ENCODE measurements at regions not wholly inside any gene's neighbourhood (a gene's known extent, or its start where the extent isn't known, plus 50 kb on each side); places are given as distances from the start of the nearest gene placed in this dataset.
"Not testable (repeated sequence)": the region's sequence is repeated elsewhere in the genome, so short reads cannot be mapped to it uniquely, and the experiment has no call there.

GRCh38 chr1:105459759-105460158 lies 1596.7 kb upstream of the PRMT6 start:
- DNase-seq, result no peak

DNA sequence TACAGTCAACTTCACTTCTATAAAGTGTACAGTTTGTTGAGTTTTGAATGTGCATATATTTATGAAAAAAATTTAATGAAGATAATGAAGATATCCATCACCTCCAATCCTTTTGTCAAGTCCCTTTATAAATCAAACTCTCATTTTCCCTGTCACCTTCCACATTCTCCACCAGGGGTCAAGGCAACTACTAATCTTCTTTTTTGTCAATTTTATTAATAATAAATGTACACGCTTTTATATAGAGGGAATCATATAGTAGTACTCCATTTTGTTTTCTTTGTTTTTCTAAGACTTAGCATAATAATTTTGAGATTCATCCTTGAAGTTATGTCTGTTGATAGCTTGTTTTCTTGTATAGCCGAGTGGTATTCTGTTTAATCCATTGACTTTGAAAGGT lies 1594.2 kb upstream of the PRMT6 start:
- DNase-seq, result no peak

DNA sequence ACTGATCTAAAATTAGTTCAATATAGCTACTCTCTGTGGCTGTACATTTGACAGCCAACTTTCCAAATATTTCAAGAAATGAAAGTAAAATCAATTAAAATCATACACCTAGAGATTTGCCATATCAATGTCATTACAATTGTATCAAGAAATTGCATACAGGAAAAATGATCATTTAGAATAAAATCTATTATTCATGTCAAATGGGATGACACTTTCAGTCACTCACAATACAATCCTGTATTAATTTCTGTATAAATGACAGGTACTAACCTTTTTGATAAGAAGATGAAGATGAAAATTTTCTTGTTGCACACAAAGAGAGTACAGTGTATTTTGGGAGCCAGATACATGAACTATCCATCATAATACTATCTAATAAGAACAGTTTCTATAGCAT lies 1588.9 kb upstream of the PRMT6 start:
- no peak for DNase-seq

- DNase-seq, result not testable (repeated sequence)
Observed at GRCh38 chr1:105470541-105470940, 1585.9 kb upstream of the PRMT6 start.

- DNase-seq, result no peak
Observed at GRCh38 chr1:105483436-105483835, 1573.0 kb upstream of the PRMT6 start.

- peak; percentile 5 for DNase-seq
Observed at GRCh38 chr1:105485207-105485606, 1571.3 kb upstream of the PRMT6 start.

GRCh38 chr1:105492921-105493320 lies 1563.6 kb upstream of the PRMT6 start:
- DNase-seq, result no peak

DNA sequence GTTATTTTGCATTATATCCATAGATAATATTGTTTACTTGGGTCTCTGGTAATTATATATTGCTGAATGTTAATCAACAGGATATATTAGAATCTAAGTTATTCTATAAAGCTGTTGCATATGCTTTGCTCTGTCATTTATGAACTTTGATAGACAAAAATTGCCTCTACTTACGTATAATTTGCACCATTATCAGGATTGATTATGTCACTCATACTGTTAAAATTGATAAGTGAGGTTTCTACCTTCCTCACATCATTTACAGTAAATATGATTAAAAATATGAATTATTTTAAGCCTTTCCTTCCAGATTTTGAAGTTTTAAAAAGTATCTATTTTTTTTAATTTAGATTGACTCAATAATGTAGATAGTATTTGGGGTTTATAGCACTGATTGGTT lies 1540.4 kb upstream of the PRMT6 start:
- no peak for DNase-seq

- no peak for DNase-seq
Observed at GRCh38 chr1:105533996-105534395, 1522.5 kb upstream of the PRMT6 start.

DNA sequence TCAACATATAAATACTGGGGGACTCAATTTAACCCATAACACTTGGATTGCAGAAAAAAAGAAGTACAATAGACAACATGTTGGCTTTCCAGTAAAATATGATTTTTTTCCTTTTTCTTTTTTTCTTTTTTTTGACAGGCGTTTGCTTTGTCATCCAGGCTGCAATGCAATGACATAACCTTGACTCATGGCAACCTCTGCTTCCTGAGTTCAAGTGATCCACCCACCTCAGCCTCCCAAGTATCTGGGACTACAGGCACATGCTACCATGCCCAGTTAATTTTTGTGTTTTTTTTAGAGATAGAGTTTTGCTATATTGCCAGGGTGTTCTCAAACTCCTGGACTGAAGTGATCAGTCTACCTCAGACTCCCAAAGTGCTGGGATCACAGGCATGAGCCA lies 1512.0 kb upstream of the PRMT6 start:
- peak; percentile 2 for DNase-seq

- no peak for DNase-seq
Observed at GRCh38 chr1:105556266-105556665, 1500.2 kb upstream of the PRMT6 start.

DNA sequence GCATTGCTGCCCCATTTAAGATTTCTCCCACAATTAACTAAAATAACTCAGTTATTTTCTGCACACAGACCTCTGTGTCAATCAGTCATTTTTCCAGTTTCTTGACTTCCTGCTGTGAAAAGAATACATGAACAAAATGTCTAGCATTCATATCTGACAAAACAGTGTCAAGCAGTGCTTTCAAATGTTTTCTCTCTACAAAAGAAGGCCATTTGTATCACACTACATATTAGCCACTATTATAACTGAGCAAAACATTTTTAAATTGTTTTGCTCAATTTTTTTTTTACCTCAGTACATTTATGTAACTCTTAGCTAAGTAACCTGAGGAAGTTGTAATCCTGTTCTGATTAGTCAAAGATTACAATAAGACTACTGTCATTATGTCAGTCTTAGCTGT lies 1498.5 kb upstream of the PRMT6 start:
- no peak for DNase-seq

- no peak for DNase-seq
Observed at GRCh38 chr1:105565006-105565405, 1491.5 kb upstream of the PRMT6 start.

GRCh38 chr1:105585791-105586190 lies 1470.7 kb upstream of the PRMT6 start:
- no peak for DNase-seq

DNA sequence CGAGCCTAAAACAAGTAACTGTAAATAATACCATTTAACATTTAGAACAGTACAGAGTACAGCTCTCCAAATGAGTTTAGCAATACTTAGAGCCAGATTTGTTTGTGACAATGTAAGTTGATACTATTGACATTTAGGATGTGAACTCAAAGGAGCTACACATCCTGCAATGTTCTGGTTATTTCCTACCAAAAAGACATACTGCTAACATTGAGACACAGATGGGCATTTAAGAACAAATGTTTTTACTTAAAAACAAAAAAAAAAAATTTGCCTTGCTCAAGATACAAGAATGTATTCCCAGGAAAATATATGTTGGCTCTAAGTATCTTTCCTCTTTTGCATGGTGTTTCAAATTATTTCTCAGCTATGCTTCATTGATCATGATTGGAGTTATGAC lies 1464.8 kb upstream of the PRMT6 start:
- no peak for DNase-seq

GRCh38 chr1:105608713-105609112 lies 1447.8 kb upstream of the PRMT6 start:
- DNase-seq, result no peak

DNA sequence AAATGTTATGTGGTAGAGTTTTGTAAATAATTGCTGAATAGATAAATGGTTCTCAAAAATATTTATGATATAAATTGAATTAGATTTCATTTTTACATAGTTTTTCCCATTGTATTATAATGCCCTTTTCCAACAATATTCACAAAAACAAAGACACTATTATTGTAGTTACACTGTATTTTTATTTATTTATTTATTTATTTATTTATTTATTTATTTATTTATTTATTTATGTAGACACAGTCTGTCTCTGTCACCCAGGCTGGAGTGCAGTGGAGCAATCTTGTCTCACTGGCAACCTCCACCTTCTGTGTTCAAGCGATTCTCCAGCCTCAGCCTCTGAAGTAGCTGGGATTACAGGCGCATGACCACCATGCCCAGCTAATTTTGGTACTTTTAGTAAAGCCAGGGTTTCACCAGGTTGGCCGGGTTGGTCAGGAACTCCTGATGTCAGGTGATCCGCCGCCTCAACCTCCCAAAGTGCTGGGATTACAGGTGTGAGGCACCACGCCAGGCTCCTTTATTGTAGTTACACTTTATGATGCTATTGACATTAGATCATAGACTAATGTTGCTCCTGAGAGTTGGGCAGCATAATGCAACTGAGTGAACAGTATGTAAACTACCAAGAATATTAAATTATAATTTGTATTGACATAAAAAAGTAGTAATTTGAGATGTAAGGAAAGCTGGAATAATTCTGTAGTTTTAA lies 1430.0 kb upstream of the PRMT6 start:
- no peak for DNase-seq

DNA sequence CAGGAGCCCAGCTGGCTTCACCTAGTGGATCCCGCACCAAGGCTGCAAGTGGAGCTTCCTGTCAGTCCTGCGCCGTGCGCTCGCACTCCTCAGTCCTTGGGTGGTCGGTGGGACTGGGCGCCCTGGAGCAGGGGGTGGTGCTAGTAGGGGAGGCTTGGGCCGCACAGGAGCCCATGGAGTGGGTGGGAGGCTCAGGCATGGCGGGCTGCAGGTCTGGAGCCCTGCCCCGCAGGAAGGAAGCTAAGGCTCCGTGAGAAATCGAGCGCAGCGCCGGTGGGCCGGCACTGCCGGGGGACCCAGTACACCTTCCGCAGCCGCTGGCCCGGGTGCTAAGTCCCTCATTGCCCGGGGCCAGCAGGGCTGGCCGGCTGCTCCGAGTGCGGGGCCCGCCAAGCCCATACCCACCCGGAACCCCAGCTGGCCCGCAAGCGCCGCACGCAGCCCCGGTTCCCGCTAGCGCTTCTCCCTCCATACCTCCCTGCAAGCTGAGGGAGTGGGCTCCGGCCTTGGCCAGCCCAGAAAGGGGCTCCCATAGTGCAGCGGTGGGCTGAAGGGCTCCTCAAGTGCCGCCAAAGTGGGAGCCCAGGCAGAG lies 1425.2 kb upstream of the PRMT6 start:
- DNase-seq, result not testable (repeated sequence)

DNA sequence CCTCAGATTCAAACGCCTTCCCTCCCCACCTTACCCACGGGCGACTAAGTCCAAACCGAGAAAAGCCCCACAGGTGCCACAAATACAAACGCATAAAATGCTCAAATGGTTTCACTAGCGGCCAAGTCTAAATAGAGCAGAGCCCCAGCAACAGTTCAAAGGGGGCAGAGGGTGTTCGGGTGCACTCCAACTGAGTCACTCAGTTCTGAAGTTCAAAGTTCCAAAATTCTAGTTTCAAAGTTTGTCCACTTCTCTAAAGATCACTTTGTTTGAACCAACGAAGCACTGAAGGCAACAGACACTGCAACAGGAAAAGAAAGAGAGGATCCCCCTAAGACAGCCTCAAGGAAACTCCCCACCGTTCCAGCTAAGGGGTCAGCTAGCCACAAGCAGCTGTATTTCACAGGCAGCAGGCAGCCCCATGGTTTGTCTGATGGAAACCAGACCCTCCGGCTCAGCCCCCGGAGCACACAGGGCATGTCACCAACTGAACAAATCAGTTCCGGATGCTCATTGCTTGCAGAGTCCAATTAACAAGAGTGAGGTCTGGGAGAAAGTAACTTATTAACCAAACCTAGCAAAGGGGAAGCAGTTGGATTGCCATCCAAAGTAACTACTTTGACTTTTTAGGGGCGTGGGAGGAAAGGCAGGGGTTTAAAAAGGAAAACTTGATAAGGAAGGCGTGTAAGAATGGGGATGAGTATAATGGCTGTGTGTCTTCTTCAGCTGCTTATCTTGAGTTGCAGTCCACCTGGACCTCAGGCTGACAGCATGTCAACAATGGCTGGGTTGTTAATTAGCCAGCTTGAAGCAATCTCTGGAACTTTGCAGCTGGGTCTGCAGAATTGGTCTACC lies 1423.9 kb upstream of the PRMT6 start:
- no peak for DNase-seq

GRCh38 chr1:105636052-105636451 lies 1420.4 kb upstream of the PRMT6 start:
- DNase-seq, result no peak

DNA sequence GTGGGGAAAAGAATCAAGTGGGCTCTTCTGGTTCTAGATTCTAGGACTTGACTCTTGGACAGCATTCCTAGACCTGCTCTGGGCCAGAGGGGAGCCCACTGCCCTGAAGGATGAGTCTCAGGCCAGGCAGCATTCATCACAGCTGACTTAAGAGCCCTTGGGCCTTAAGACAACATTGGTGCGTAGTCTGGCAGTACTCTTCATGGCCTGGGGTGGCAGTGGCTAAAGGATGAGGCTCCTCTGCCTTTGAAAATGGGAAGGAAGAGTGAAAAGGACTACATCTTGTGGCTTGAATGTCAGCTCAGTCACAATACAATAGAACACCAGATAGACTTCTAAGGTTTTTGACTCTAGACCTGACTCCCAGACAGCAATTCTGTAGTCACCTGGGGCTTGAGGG lies 1415.1 kb upstream of the PRMT6 start:
- DNase-seq, result no peak

- DNase-seq, result no peak
Observed at GRCh38 chr1:105652109-105652508, 1404.4 kb upstream of the PRMT6 start.

- no peak for DNase-seq
Observed at GRCh38 chr1:105655032-105655431, 1401.4 kb upstream of the PRMT6 start.

GRCh38 chr1:105664495-105664894 lies 1392.0 kb upstream of the PRMT6 start:
- no peak for DNase-seq
